NAMALWA (cell line): ENCODE measurements at regions not wholly inside any gene's neighbourhood (a gene's known extent, or its start where the extent isn't known, plus 50 kb on each side); places are given as distances from the start of the nearest gene placed in this dataset.

Experiments used
- DNase-seq: peaks from one replicate; pipeline ENCODE4 v3.0.0-alpha.2; 2015; ENCODE audit warnings: low spot score

- DNase-seq: no peak
Observed at GRCh38 chr14:97873291-97873690, 1076.1 kb downstream of the VRK1 start.

DNA sequence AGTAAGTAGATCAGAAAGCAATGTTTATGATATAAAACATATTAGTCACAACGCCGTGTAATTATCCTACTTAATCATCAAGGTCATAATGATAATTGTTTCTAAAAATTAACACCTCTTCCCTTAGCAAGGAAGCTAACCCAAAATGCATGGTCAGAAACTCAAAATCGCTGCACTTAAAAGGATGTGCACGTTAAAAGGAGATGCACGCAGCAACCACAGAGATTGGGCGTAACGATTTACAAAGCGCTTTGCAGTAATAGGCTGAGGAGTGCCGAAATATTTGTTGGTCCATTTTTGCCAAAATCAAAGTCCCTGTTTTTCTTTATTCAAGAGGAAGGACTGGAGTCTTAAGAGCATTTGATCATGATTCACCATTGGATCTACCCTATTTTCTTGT, 1077.2 kb downstream of the VRK1 start:
- no peak for DNase-seq

GRCh38 chr14:97878206-97878605, 1081.0 kb downstream of the VRK1 start:
- DNase-seq: no peak

DNA sequence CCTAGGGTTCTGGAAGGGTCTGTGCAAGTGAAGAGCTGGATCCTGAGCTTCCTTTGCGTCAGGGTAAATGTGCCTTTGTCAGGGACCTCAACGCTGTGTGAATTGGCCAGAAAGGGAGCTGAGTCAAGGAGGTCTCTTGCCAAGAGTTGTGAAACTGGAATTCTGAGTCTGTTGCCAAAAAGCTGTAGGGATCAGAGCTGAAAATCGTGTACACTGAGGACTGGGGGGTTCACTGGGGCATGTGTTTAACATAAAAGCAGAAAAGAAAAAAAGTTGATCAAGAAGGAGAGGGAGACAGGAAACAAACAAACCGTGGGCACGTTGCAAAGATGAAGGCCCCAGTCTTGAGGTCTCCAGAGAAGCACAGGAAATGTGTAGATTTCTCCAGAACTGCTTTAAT, 1081.5 kb downstream of the VRK1 start:
- DNase-seq: no peak

DNA sequence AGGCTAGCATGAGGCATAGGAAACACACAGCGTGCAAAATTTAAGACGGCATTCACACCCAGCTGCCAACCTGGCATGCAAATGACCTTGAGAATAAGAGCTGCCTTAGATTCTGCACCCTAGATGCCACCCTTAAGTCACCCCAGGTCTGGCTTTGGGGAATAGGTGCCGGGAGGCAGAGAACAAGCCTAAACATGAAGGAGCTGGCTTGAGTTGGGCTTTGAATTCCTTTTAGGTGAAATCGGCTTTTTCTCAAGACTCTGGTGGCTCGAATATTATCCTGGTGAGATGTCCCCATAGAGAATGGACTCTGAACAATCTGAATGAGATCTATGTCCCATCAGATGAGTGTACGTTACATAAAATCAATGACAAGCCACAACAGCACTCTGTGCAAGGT, 1090.5 kb downstream of the VRK1 start:
- no peak for DNase-seq

DNA sequence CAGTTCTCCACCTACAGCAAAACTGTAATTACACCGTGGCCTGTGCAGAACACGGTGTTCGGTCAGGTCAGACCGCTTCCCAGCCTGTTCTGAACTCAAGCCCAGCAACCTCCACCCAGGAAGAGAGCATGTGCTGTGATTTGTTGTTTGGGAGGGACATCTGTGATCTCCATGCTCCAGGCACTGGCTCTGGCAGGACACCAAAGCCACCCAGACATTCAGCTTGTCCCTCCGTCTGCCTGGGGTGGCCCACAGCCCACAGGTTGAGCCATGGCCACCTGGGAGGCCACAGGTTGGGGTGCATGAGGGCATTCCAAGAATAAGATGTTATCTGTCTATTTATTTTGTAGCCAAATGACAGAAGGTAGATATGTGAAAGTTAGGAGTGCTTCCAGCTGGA, 1091.1 kb downstream of the VRK1 start:
- DNase-seq: no peak

GRCh38 chr14:97891515-97891914, 1094.3 kb downstream of the VRK1 start:
- DNase-seq: no peak

- no peak for DNase-seq
Observed at GRCh38 chr14:97894552-97894951, 1097.4 kb downstream of the VRK1 start.

GRCh38 chr14:97900196-97900854, 1103.1 kb downstream of the VRK1 start:
- no peak for DNase-seq

- no peak for DNase-seq
Observed at GRCh38 chr14:97902630-97903029, 1105.4 kb downstream of the VRK1 start.

- DNase-seq: no peak
Observed at GRCh38 chr14:97903821-97904220, 1106.6 kb downstream of the VRK1 start.

DNA sequence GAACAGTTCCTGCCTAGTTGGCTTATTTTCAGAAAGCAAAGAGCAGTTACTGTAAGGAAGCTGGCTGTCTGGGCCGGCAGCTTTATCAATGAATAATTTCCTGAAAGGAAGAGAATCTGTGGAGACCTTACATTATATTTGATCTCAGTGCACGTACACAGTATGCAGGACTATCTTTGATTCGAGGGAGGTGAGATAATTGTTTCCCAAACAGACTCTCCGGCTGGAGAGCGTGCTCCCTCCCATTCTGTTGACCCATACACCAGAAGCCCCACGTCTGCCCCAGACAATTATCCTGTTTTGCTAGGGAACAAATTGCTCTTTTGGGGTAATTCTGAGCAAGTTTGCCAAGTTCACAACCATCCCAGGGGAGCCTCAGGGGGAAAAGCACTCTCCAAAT, 1115.0 kb downstream of the VRK1 start:
- DNase-seq: no peak

GRCh38 chr14:97916100-97916499, 1118.9 kb downstream of the VRK1 start:
- no peak for DNase-seq

- no peak for DNase-seq
Observed at GRCh38 chr14:97916669-97917568, 1119.7 kb downstream of the VRK1 start.

DNA sequence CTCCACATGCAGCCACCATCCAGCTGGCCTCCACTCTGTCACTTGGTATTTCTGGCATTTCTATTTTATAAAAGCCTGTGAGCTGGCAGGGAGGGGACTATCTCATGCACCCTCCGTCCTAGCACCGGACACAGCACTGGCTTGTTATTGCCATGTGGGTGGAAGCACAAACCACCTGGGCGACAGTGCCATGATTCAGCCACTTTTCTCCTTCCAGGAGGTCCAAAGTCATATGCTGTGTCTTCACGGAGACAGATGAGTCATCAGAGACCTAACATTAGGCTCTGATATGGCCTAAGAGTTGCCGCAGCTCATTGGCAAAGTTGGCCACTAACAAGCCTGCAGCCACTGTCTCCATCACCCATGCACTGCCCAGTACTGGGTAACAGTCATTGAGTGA, 1123.0 kb downstream of the VRK1 start:
- DNase-seq: no peak

DNA sequence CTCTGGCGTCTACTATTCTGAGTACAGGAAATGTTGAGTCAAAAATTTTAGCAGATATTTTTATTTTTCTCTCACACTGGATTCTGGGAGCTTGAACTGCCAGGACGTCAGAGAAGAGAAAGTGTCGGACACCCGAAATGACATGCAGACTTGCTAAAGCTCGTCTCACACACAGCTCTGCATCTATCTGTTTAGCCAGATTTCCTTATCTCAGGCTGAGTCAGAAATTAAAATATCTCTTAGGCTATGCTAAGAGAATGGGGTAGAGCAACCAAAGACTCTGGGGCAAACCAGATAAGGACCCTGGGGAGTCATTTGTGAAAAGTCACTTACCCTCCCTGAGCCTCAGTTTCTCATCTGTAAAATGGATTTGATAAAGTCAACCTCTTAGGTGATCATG, 1124.1 kb downstream of the VRK1 start:
- no peak for DNase-seq

DNA sequence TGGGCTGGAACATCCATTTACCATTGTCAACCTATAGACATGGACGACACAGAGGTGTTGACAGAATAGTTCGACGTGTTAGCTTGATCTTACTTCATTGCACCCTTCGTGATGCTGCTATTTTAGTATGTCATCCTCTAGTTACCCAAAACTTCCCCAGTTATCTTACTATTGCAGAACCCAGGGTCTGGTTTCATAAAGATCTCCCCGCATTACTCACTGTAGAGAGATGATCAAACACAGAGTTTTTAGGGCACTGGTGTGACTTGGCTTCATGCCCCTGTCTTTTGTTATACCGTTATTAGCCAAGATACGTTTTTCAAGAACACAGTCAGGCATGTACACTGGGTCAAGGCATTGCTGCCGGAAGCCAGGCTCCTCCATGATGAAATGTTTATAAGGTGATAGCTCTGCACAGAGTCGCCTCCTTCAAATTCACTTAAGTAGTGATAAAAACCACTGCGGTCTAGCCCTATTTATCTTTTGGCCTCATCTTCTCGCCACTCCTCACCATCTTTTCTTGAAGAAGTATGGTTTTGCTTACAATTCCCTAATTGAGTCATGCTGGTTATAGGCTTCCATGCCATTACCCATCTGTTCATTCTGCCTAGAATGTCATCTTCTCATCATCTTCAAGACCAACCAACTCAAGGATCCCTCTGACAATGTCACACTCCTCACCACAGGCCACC, 1127.9 kb downstream of the VRK1 start:
- DNase-seq: no peak

DNA sequence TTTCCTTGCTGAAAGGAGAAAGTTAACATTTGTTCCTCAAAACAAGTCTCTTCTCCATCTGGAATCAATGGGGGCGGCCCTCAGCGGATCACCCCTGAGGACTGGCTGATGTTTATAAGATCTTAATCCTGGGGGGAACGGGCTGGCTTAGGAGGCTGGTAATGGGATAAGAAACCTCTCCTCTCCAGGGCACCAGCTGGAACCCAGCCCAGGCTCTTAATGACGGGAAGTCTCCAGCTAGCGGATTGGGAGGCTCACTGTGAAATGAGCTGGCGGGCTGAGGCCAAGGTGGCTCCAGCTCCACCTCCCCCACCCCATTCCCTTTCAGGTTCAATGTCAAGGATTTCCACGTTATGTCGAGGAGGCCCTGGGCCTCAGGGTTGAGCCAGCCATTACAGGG, 1133.0 kb downstream of the VRK1 start:
- DNase-seq: no peak

- DNase-seq: no peak
Observed at GRCh38 chr14:97931273-97931672, 1134.1 kb downstream of the VRK1 start.

- no peak for DNase-seq
Observed at GRCh38 chr14:97942921-97943320, 1145.7 kb downstream of the VRK1 start.

- no peak for DNase-seq
Observed at GRCh38 chr14:97943619-97944018, 1146.4 kb downstream of the VRK1 start.

DNA sequence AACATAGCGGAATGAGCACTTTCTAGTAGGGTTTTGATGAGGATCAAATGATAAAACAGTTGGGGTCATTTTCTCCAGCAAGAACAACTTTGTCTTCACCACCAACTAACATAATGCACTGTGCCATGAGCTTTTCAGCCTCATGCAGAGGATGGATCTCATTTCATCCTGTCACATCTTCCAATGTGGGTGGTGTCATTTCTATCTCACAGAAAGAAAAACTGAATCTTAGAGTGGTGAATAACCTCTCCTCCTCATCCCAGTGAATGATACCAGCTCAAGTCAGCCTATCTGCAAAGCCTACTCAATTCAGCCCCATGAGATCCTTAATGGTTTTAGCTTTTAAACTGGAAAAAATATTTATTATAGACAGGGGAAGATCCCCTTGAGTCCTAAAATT, 1147.2 kb downstream of the VRK1 start:
- no peak for DNase-seq

DNA sequence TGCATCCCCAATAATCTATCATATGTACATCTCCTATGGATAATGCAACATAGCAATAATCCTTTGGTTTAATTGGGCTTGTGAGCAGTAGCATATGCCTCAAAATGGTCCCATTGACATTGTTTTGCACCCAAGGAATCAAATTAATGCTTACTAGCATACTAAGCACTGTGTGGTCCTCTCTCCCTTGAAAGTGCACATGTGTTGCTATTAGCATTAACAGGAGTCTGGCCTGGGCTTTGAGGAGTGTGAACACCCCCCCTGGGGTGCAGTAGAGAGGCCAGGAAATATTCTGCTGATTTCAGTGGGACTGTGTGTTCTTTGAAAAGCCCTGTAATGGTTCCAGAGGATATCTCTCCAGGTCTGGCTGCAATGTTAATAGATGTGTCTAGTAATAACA, 1148.4 kb downstream of the VRK1 start:
- DNase-seq: no peak
